ENCODE measurements at regions not wholly inside any gene's neighbourhood (a gene's known extent, or its start where the extent isn't known, plus 50 kb on each side); places are given as distances from the start of the nearest gene placed in this dataset.

- no peak for TF ChIP-seq CTCF (IDR thresholded peaks at IDR 0.05)
- TF ChIP-seq USF2 (IDR thresholded peaks at IDR 0.05; ENCODE audit: borderline replicate concordance, low read depth, low read length), result no peak
- TF ChIP-seq YY1 (IDR thresholded peaks at IDR 0.05; ENCODE audit: low read depth), result no peak
- no peak for TF ChIP-seq RAD21 (IDR thresholded peaks at IDR 0.05; ENCODE audit: low read length)
- TF ChIP-seq SIN3A (IDR thresholded peaks at IDR 0.05; ENCODE audit: borderline replicate concordance, low read depth, low read length), result no peak
- TF ChIP-seq TEAD4 (IDR thresholded peaks at IDR 0.05; ENCODE audit: borderline replicate concordance, insufficient read depth), result no peak
- TF ChIP-seq, protein P1, sequence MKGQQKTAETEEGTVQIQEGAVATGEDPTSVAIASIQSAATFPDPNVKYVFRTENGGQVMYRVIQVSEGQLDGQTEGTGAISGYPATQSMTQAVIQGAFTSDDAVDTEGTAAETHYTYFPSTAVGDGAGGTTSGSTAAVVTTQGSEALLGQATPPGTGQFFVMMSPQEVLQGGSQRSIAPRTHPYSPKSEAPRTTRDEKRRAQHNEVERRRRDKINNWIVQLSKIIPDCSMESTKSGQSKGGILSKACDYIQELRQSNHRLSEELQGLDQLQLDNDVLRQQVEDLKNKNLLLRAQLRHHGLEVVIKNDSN (IDR thresholded peaks at IDR 0.05; ENCODE audit: borderline replicate concordance, low read depth), result no peak
Observed at GRCh38 chr5:87997662-87998061, 271.0 kb downstream of the TMEM161B start.

Measured in SK-N-SH (cell line).